HepG2 (cell line): ENCODE measurements at regions not wholly inside any gene's neighbourhood (a gene's known extent, or its start where the extent isn't known, plus 50 kb on each side); places are given as distances from the start of the nearest gene placed in this dataset.

ENCODE experiments used
- ARNTL ChIP-seq: sonication (generic); formaldehyde crosslinking; IDR thresholded peaks from 2 replicates; pipeline ENCODE4 v1.4.0; 2020; ENCODE audit warnings: mild to moderate bottlenecking, missing genetic modification reagents
- CAMTA2 ChIP-seq: sonication (generic); formaldehyde crosslinking; IDR thresholded peaks from 2 replicates; pipeline ENCODE4 v1.4.0; 2020; ENCODE audit warnings: mild to moderate bottlenecking, missing genetic modification reagents, borderline replicate concordance
- EEA1 ChIP-seq: sonication (generic); formaldehyde crosslinking; IDR thresholded peaks from 2 replicates; pipeline ENCODE4 v1.5.1; 2020; ENCODE audit warnings: mild to moderate bottlenecking, missing genetic modification reagents, borderline replicate concordance
- FOXO1 ChIP-seq: sonication (generic); formaldehyde crosslinking; IDR thresholded peaks from 2 replicates; pipeline ENCODE4 v1.4.0; 2020; ENCODE audit warnings: missing genetic modification reagents
- PTBP1 ChIP-seq: fragments of 200-400 bp; formaldehyde crosslinking; IDR thresholded peaks from 2 replicates; pipeline ENCODE4 v1.6.1; 2018; ENCODE audit warnings: low read length, low read depth; ENCODE audit not compliant: poor library complexity, severe bottlenecking
- ZNF12 ChIP-seq: sonication (generic); formaldehyde crosslinking; IDR thresholded peaks from 2 replicates; pipeline ENCODE4 v1.5.0; 2020; ENCODE audit warnings: missing genetic modification reagents
- ZNF407 ChIP-seq: sonication (generic); formaldehyde crosslinking; IDR thresholded peaks from one replicate; pipeline ENCODE4 v1.5.1; 2020; ENCODE audit warnings: mild to moderate bottlenecking, missing genetic modification reagents; ENCODE audit errors: not compliant biosample characterization
- ZNF501 ChIP-seq: sonication (generic); formaldehyde crosslinking; IDR thresholded peaks from 2 replicates; pipeline ENCODE4 v1.5.1; 2020; ENCODE audit warnings: mild to moderate bottlenecking, moderate library complexity, missing genetic modification reagents
- ZNF552 ChIP-seq: sonication (generic); formaldehyde crosslinking; IDR thresholded peaks from 2 replicates; pipeline ENCODE4 v1.9.0; 2022; ENCODE audit warnings: missing genetic modification reagents, mild to moderate bottlenecking, borderline replicate concordance
- ZNF652 ChIP-seq: IDR thresholded peaks from 2 replicates; pipeline ENCODE4 v1.6.1; 2016; ENCODE audit warnings: low read depth, borderline replicate concordance
- ZNF790 ChIP-seq: sonication (generic); formaldehyde crosslinking; IDR thresholded peaks from 2 replicates; pipeline ENCODE4 v1.8.0; 2022; ENCODE audit warnings: missing genetic modification reagents, mild to moderate bottlenecking, borderline replicate concordance
- ZNF879 ChIP-seq: sonication (generic); formaldehyde crosslinking; IDR thresholded peaks from 2 replicates; pipeline ENCODE4 v1.8.1; 2023; ENCODE audit warnings: missing genetic modification reagents
- TF ChIP-seq, protein P1 (sequence below): sonication (generic); formaldehyde crosslinking; IDR thresholded peaks from 2 replicates; pipeline ENCODE4 v1.8.0; 2022; ENCODE audit warnings: missing genetic modification reagents, mild to moderate bottlenecking, inconsistent platforms, borderline replicate concordance

DNA sequence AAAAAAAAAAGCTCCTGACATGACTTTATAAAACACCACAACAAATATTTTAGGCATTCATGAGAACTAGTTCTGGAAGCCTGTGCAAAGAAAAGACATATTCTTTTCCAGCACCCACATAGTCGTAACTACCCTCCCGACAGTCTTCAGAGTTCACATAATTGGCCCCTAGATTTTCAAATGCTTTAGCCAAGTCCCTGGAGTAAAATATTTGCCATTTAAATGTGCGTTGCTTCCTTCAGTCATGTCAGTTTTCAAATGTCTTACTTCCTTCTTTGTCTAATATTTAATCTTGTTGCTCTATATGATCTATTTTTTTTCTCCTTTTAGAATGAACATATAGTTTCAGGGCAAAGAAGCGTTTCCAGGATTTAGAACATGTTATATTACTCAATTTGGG is 66.8 kb upstream of the KRAS start (continued):
- TF ChIP-seq ZNF12 (CRISPR knock-in tag) (no peak), ZNF790 (CRISPR knock-in tag) (no peak), ARNTL (CRISPR knock-in tag) (no peak), EEA1 (CRISPR knock-in tag) (no peak), ZNF407 (CRISPR knock-in tag) (no peak), CAMTA2 (no peak), PTBP1 (no peak), ZNF879 (CRISPR knock-in tag) (no peak), ZNF652 (no peak), ZNF552 (CRISPR knock-in tag) (no peak), ZNF501 (CRISPR knock-in tag) (no peak), FOXO1 (CRISPR knock-in tag) (no peak)
- TF ChIP-seq, protein P1, sequence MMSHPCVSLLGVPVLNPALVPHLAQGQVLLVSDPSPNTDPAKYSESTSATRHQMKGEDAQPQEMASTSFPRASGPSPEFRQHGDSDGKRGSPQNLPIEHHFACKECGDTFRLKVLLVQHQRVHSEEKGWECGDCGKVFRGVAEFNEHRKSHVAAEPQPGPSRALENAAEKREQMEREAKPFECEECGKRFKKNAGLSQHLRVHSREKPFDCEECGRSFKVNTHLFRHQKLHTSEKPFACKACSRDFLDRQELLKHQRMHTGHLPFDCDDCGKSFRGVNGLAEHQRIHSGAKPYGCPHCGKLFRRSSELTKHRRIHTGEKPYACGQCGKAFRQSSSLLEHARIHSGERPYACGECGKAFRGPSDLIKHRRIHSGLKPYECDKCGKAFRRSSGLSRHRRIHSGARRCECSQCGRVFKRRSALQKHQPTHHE (CRISPR knock-in tag), result no peak
- TF ChIP-seq, all 625 proteins: peak for 0
